ENCODE measurements at regions not wholly inside any gene's neighbourhood (a gene's known extent, or its start where the extent isn't known, plus 50 kb on each side); places are given as distances from the start of the nearest gene placed in this dataset.
"Not testable (repeated sequence)": the region's sequence is repeated elsewhere in the genome, so short reads cannot be mapped to it uniquely, and the experiment has no call there.

DNA sequence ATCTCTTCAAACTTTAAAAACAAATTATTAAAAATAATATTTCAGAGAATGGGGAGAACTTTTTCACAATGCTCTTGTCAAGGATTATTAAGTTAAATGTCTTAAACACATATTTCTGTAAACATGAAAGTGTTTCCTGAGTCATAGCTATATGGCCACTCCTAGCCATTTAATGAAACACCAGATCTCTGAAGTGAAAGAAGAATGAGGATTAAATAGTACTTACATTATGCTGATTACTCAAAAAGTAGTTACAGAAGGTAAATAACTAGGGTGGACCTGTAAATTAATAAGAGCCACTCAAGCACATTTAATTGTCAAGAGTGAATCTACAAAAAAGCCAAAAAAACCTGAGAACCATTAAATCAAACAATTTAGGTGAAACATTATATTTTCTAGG is 57.6 kb upstream of the GALNT7 start:
- FAIRE-seq, result no peak
- dilution Hi-C loops (cut with MboI; ENCODE audit: extremely low pct_ligation_motif_present, low sequenced_read_pairs), result no loop called here
- no peaks in the 10 kb centered on the region for H3K9me3 ChIP-seq (replicated peaks; ENCODE audit: control insufficient read depth, insufficient read depth, low read length)

DNA sequence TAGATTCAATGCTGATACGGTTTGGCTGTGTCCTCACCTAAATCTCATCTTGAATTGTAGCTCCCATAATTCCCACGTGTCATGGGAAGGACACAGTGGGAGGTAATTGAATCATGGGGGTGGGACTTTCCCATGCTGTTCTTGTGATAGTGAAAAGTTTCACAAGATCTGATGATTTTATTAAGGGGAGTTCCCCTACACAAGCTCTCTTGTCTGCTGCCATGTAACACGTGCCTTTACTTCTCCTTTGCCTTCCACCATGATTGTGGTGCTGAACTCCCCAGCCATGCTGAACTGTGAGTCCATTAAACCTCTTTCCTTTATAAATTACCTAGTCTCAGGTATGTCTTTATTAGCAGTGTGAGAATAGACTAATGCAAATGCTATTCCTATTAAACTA is 51.2 kb upstream of the GALNT7 start:
- H3K4me1 ChIP-seq (ENCODE audit: control insufficient read depth, extremely low read depth, insufficient read depth, low read length); H3K36me3 ChIP-seq (ENCODE audit: control insufficient read depth in 2 of 2, extremely low read depth in 1 of 2, insufficient read depth in 2 of 2, low read length in 2 of 2); BruUV-seq (replicated peaks); H3K27me3 ChIP-seq (ENCODE audit: control insufficient read depth in 2 of 2, insufficient read depth in 2 of 2, low read length in 2 of 2); H4K20me1 ChIP-seq (replicated peaks; ENCODE audit: control insufficient read depth, extremely low read depth, insufficient read depth, low read length); FAIRE-seq; H3K4me3 ChIP-seq (replicated peaks in 1 of 3; ENCODE audit: insufficient read depth in 1 of 3, low read depth in 1 of 3, low read length in 3 of 3); DNase-seq (ENCODE audit: low read depth, low spot score); POLR2A ChIA-PET; intact Hi-C loops (cut with micrococcal nuclease); H3K9me3 ChIP-seq (replicated peaks; ENCODE audit: control insufficient read depth, insufficient read depth, low read length); H3K27ac ChIP-seq (ENCODE audit: insufficient read depth, low read depth, low read length); H3K9me1 ChIP-seq (replicated peaks; ENCODE audit: control insufficient read depth, extremely low read depth, insufficient read depth, low read length); H3K79me2 ChIP-seq (ENCODE audit: control insufficient read depth, insufficient read depth, low read length); dilution Hi-C loops (cut with MboI; ENCODE audit: extremely low pct_ligation_motif_present, low sequenced_read_pairs); H2AFZ ChIP-seq (ENCODE audit: low read depth, low read length); H3K9ac ChIP-seq (replicated peaks; ENCODE audit: extremely low read depth, insufficient read depth, low read length); H3K4me2 ChIP-seq (ENCODE audit: insufficient read depth, low read length): not testable (repeated sequence)
- CTCF ChIA-PET, result interaction anchor here (1.1 kb wide), 1 partner anchor 61 kb away, joined by 3 read pairs; no protein-coding TSS in a partner anchor

More for the DNA sequence above, 57.6 kb upstream of the GALNT7 start:
- Histone ChIP-seq H4K20me1 (replicated peaks; ENCODE audit: control insufficient read depth, extremely low read depth, insufficient read depth, low read length) (no peaks in the 10 kb centered on the region), H3K4me2 (ENCODE audit: insufficient read depth, low read length) (no peak overlapping the region), H3K9ac (replicated peaks; ENCODE audit: extremely low read depth, insufficient read depth, low read length) (no peak overlapping the region), H3K36me3 (ENCODE audit: control insufficient read depth in 2 of 2, extremely low read depth in 1 of 2, insufficient read depth in 2 of 2, low read length in 2 of 2) (no peaks in the 10 kb centered on the region), H3K27me3 (ENCODE audit: control insufficient read depth in 2 of 2, insufficient read depth in 2 of 2, low read length in 2 of 2) (no peaks in the 10 kb centered on the region), H3K79me2 (ENCODE audit: control insufficient read depth, insufficient read depth, low read length) (no peaks in the 10 kb centered on the region), H3K27ac (ENCODE audit: insufficient read depth, low read depth, low read length) (no peak overlapping the region), H3K9me1 (replicated peaks; ENCODE audit: control insufficient read depth, extremely low read depth, insufficient read depth, low read length) (no peaks in the 10 kb centered on the region), H2AFZ (ENCODE audit: low read depth, low read length) (no peak overlapping the region), H3K4me3 (replicated peaks in 1 of 3; ENCODE audit: insufficient read depth in 1 of 3, low read depth in 1 of 3, low read length in 3 of 3) (no peak overlapping the region), H3K4me1 (ENCODE audit: control insufficient read depth, extremely low read depth, insufficient read depth, low read length) (peaks cover 12% of the 10 kb centered on the region)
- CTCF ChIA-PET, result interaction anchor here (0.7 to 1.1 kb wide), 2 partner anchors 19 to 98 kb away, joined by 3 read pairs; no protein-coding TSS in a partner anchor
- DNase-seq (ENCODE audit: low read depth, low spot score), result no peak
- POLR2A ChIA-PET, result no interaction called here
- intact Hi-C loops (cut with micrococcal nuclease), result no loop called here
- no TSS peak for BruUV-seq (replicated peaks)
- TF ChIP-seq, protein P1, sequence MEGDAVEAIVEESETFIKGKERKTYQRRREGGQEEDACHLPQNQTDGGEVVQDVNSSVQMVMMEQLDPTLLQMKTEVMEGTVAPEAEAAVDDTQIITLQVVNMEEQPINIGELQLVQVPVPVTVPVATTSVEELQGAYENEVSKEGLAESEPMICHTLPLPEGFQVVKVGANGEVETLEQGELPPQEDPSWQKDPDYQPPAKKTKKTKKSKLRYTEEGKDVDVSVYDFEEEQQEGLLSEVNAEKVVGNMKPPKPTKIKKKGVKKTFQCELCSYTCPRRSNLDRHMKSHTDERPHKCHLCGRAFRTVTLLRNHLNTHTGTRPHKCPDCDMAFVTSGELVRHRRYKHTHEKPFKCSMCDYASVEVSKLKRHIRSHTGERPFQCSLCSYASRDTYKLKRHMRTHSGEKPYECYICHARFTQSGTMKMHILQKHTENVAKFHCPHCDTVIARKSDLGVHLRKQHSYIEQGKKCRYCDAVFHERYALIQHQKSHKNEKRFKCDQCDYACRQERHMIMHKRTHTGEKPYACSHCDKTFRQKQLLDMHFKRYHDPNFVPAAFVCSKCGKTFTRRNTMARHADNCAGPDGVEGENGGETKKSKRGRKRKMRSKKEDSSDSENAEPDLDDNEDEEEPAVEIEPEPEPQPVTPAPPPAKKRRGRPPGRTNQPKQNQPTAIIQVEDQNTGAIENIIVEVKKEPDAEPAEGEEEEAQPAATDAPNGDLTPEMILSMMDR (IDR thresholded peaks at IDR 0.05; ENCODE audit: extremely low read depth in 1 of 2, insufficient read depth in 1 of 2, low read depth in 1 of 2, low read length in 2 of 2), result no peak
- TF ChIP-seq FOS (IDR thresholded peaks at IDR 0.05; ENCODE audit: borderline replicate concordance, insufficient read depth, low read length) (no peak), POLR2AphosphoS5 (IDR thresholded peaks at IDR 0.05; ENCODE audit: insufficient read depth, low read depth, low read length) (no peak), GATA2 (IDR thresholded peaks at IDR 0.05; ENCODE audit: insufficient read depth, insufficient read length, low read depth, low read length) (no peak)
